ENCODE measurements at regions not wholly inside any gene's neighbourhood (a gene's known extent, or its start where the extent isn't known, plus 50 kb on each side); places are given as distances from the start of the nearest gene placed in this dataset.

- H3K9me3 Mint-ChIP-seq, result peaks cover 0 to 8% (median 0%) of the 10 kb centered on the region in 7 donors
- no peak overlapping the region for H3K4me3 ChIP-seq (replicated peaks in 1 of 3; ENCODE audit: low read depth in 2 of 3, low read length in 3 of 3)
- no peak overlapping the region for H3K27ac Mint-ChIP-seq
- H3K4me1 Mint-ChIP-seq, result no peaks in the 10 kb centered on the region
- H3K36me3 Mint-ChIP-seq, result no peaks in the 10 kb centered on the region
- no peaks in the 10 kb centered on the region for H3K27me3 ChIP-seq (ENCODE audit: control insufficient read depth in 2 of 2, insufficient read depth in 2 of 2, low read length in 2 of 2)
- H3K4me1 ChIP-seq (ENCODE audit: control insufficient read depth in 1 of 2, insufficient read depth in 2 of 2, low read length in 2 of 2), result no peaks in the 10 kb centered on the region
- H3K36me3 ChIP-seq (replicated peaks in 1 of 2; ENCODE audit: control insufficient read depth in 1 of 2, insufficient read depth in 2 of 2, low read length in 2 of 2), result no peaks in the 10 kb centered on the region
- intact Hi-C loops (cut with micrococcal nuclease), result no loop called here
- no CpG with 5 or more reads among the region's 3 CpGs for WGBS (ENCODE audit: insufficient coverage)
- H3K4me2 ChIP-seq (replicated peaks; ENCODE audit: extremely low read depth, low read length, poor library complexity, severe bottlenecking), result no peak overlapping the region
- no peaks in the 10 kb centered on the region for H4K20me1 ChIP-seq (ENCODE audit: insufficient read depth, low read length)
- no peaks in the 10 kb centered on the region for H3K27me3 Mint-ChIP-seq (ENCODE audit: low read depth in 3 of 3)
- no peak overlapping the region for H3K4me3 Mint-ChIP-seq
- H3K27ac ChIP-seq (ENCODE audit: low read depth in 1 of 2, low read length in 2 of 2), result no peak overlapping the region
- TF ChIP-seq CTCF (IDR thresholded peaks at IDR 0.05), result no peak
- no peak overlapping the region for H3K9ac ChIP-seq (ENCODE audit: insufficient read depth, low read length, poor library complexity, severe bottlenecking)
- H3K79me2 ChIP-seq (ENCODE audit: insufficient read depth, low read length), result no peaks in the 10 kb centered on the region
- H2AFZ ChIP-seq (ENCODE audit: insufficient read depth, low read depth, low read length, poor library complexity, severe bottlenecking), result no peak overlapping the region
- H3K9me3 ChIP-seq (replicated peaks in 1 of 2; ENCODE audit: control insufficient read depth in 1 of 2, insufficient read depth in 1 of 2, low read length in 2 of 2), result no peaks in the 10 kb centered on the region
- DNase-seq, result no peak
Measured at GRCh38 chr18:73793386-73793785, 354.2 kb downstream of the FBXO15 start.

- H3K9me3 Mint-ChIP-seq, result peaks cover 0 to 13% (median 7%) of the 10 kb centered on the region in 7 donors
- DNase-seq, result no peak
- intact Hi-C loops (cut with micrococcal nuclease), result no loop called here
- Histone ChIP-seq H3K27ac (ENCODE audit: low read depth in 1 of 2, low read length in 2 of 2) (no peak overlapping the region), H3K4me1 (ENCODE audit: control insufficient read depth in 1 of 2, insufficient read depth in 2 of 2, low read length in 2 of 2) (no peaks in the 10 kb centered on the region), H3K36me3 (replicated peaks in 1 of 2; ENCODE audit: control insufficient read depth in 1 of 2, insufficient read depth in 2 of 2, low read length in 2 of 2) (no peaks in the 10 kb centered on the region), H3K4me3 (replicated peaks in 1 of 3; ENCODE audit: low read depth in 2 of 3, low read length in 3 of 3) (no peak overlapping the region), H3K79me2 (ENCODE audit: insufficient read depth, low read length) (no peaks in the 10 kb centered on the region), H3K9me3 (replicated peaks in 1 of 2; ENCODE audit: control insufficient read depth in 1 of 2, insufficient read depth in 1 of 2, low read length in 2 of 2) (no peaks in the 10 kb centered on the region), H4K20me1 (ENCODE audit: insufficient read depth, low read length) (no peaks in the 10 kb centered on the region), H3K9ac (ENCODE audit: insufficient read depth, low read length, poor library complexity, severe bottlenecking) (no peak overlapping the region), H2AFZ (ENCODE audit: insufficient read depth, low read depth, low read length, poor library complexity, severe bottlenecking) (no peak overlapping the region), H3K4me2 (replicated peaks; ENCODE audit: extremely low read depth, low read length, poor library complexity, severe bottlenecking) (no peak overlapping the region), H3K27me3 (ENCODE audit: control insufficient read depth in 2 of 2, insufficient read depth in 2 of 2, low read length in 2 of 2) (no peaks in the 10 kb centered on the region)
- no peaks in the 10 kb centered on the region for H3K4me1 Mint-ChIP-seq
- WGBS (ENCODE audit: insufficient coverage), result no CpG with 5 or more reads among the region's 4 CpGs
- H3K36me3 Mint-ChIP-seq, result no peaks in the 10 kb centered on the region
- no peak overlapping the region for H3K27ac Mint-ChIP-seq
- no peak for TF ChIP-seq CTCF (IDR thresholded peaks at IDR 0.05)
- H3K4me3 Mint-ChIP-seq, result no peak overlapping the region
- H3K27me3 Mint-ChIP-seq (ENCODE audit: low read depth in 3 of 3), result peaks cover 0 to 2% (median 0%) of the 10 kb centered on the region in 3 donors
Measured at GRCh38 chr18:73791081-73791480, 356.6 kb downstream of the FBXO15 start.

All from CD14-positive monocyte (primary cell).